ENCODE measurements at regions not wholly inside any gene's neighbourhood (a gene's known extent, or its start where the extent isn't known, plus 50 kb on each side); places are given as distances from the start of the nearest gene placed in this dataset.

- Histone ChIP-seq H3K27ac (ENCODE audit: control insufficient read depth, insufficient read depth, low read length) (no peak overlapping the region), H3K4me1 (ENCODE audit: control insufficient read depth, extremely low read depth, insufficient read depth, low read length) (no peaks in the 10 kb centered on the region), H3K4me3 (ENCODE audit: control insufficient read depth in 2 of 3, extremely low read depth in 1 of 3, insufficient read depth in 2 of 3, low read depth in 1 of 3, low read length in 3 of 3) (no peak overlapping the region), H3K27me3 (ENCODE audit: control insufficient read depth, extremely low read depth, insufficient read depth, low read length) (no peaks in the 10 kb centered on the region), H3K9me3 (ENCODE audit: control insufficient read depth, low read depth, low read length) (no peaks in the 10 kb centered on the region), H4K20me1 (ENCODE audit: control insufficient read depth, extremely low read depth, insufficient read depth, low read length) (no peaks in the 10 kb centered on the region), H3K36me3 (ENCODE audit: control insufficient read depth in 2 of 2, extremely low read depth in 1 of 2, insufficient read depth in 2 of 2, low read length in 2 of 2) (no peaks in the 10 kb centered on the region), H3K9me1 (ENCODE audit: control insufficient read depth, extremely low read depth, insufficient read depth, low read length) (no peaks in the 10 kb centered on the region), H3K79me2 (ENCODE audit: control insufficient read depth, insufficient read depth, low read length) (no peaks in the 10 kb centered on the region), H3K9ac (ENCODE audit: control insufficient read depth, extremely low read depth, insufficient read depth, low read length) (no peak overlapping the region), H2AFZ (ENCODE audit: control insufficient read depth, low read length) (no peak overlapping the region), H3K4me2 (ENCODE audit: control insufficient read depth, extremely low read depth, insufficient read depth, low read depth, low read length) (no peak overlapping the region)
- FAIRE-seq (no peak), DNase-seq (ENCODE audit: low read depth, low spot score) (no peak)
- TF ChIP-seq, protein P1, sequence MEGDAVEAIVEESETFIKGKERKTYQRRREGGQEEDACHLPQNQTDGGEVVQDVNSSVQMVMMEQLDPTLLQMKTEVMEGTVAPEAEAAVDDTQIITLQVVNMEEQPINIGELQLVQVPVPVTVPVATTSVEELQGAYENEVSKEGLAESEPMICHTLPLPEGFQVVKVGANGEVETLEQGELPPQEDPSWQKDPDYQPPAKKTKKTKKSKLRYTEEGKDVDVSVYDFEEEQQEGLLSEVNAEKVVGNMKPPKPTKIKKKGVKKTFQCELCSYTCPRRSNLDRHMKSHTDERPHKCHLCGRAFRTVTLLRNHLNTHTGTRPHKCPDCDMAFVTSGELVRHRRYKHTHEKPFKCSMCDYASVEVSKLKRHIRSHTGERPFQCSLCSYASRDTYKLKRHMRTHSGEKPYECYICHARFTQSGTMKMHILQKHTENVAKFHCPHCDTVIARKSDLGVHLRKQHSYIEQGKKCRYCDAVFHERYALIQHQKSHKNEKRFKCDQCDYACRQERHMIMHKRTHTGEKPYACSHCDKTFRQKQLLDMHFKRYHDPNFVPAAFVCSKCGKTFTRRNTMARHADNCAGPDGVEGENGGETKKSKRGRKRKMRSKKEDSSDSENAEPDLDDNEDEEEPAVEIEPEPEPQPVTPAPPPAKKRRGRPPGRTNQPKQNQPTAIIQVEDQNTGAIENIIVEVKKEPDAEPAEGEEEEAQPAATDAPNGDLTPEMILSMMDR (optimal IDR thresholded peaks at IDR 0.05 in 1 of 3, IDR thresholded peaks at IDR 0.05 in 1 of 3, conservative IDR thresholded peaks at IDR 0.05 in 1 of 3; ENCODE audit: extremely low read depth in 1 of 3, insufficient read depth in 2 of 3, low read length in 3 of 3): no peak
- no peak for TF ChIP-seq EZH2 (IDR thresholded peaks at IDR 0.05; ENCODE audit: low read length)
- dilution Hi-C loops (cut with MboI; ENCODE audit: extremely low pct_ligation_motif_present, low sequenced_read_pairs): no loop called here
Observed at GRCh38 chr10:52658112-52658511, 114.5 kb downstream of the MBL2 start.

DNA sequence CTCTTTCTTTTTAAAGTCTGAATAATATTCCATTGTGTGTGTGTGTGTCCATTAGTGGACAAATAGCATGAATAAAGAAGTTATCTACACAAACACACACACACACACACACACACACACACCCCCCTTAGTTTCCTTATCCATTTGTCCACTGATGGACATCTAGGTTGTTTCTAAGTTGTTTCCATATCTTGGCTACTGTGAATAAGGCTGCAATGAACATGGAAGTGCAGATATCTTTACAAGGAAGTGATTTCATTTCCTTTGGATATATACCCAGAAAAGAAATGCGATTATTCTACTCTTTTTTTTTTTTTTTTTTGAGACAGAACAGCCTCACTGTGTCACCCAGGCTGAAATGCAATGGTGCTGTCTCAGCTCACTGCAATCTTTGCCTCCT lies 113.5 kb downstream of the MBL2 start:
- no peaks in the 10 kb centered on the region for H3K36me3 ChIP-seq (ENCODE audit: control insufficient read depth in 2 of 2, extremely low read depth in 1 of 2, insufficient read depth in 2 of 2, low read length in 2 of 2)
- TF ChIP-seq, protein P1 (optimal IDR thresholded peaks at IDR 0.05 in 1 of 3, IDR thresholded peaks at IDR 0.05 in 1 of 3, conservative IDR thresholded peaks at IDR 0.05 in 1 of 3; ENCODE audit: extremely low read depth in 1 of 3, insufficient read depth in 2 of 3, low read length in 3 of 3): no peak
- TF ChIP-seq EZH2 (IDR thresholded peaks at IDR 0.05; ENCODE audit: low read length): no peak
- no peak overlapping the region for H2AFZ ChIP-seq (ENCODE audit: control insufficient read depth, low read length)
- no peak overlapping the region for H3K4me3 ChIP-seq (ENCODE audit: control insufficient read depth in 2 of 3, extremely low read depth in 1 of 3, insufficient read depth in 2 of 3, low read depth in 1 of 3, low read length in 3 of 3)
- H3K27ac ChIP-seq (ENCODE audit: control insufficient read depth, insufficient read depth, low read length): no peak overlapping the region
- no peak overlapping the region for H3K4me2 ChIP-seq (ENCODE audit: control insufficient read depth, extremely low read depth, insufficient read depth, low read depth, low read length)
- H3K79me2 ChIP-seq (ENCODE audit: control insufficient read depth, insufficient read depth, low read length): no peaks in the 10 kb centered on the region
- no peaks in the 10 kb centered on the region for H3K9me1 ChIP-seq (ENCODE audit: control insufficient read depth, extremely low read depth, insufficient read depth, low read length)
- no peaks in the 10 kb centered on the region for H3K27me3 ChIP-seq (ENCODE audit: control insufficient read depth, extremely low read depth, insufficient read depth, low read length)
- DNase-seq (ENCODE audit: low read depth, low spot score) (no peak), FAIRE-seq (no peak)
- dilution Hi-C loops (cut with MboI; ENCODE audit: extremely low pct_ligation_motif_present, low sequenced_read_pairs): no loop called here
- H3K4me1 ChIP-seq (ENCODE audit: control insufficient read depth, extremely low read depth, insufficient read depth, low read length): no peaks in the 10 kb centered on the region
- H3K9me3 ChIP-seq (ENCODE audit: control insufficient read depth, low read depth, low read length): no peaks in the 10 kb centered on the region
- no peaks in the 10 kb centered on the region for H4K20me1 ChIP-seq (ENCODE audit: control insufficient read depth, extremely low read depth, insufficient read depth, low read length)
- H3K9ac ChIP-seq (ENCODE audit: control insufficient read depth, extremely low read depth, insufficient read depth, low read length): no peak overlapping the region

Data from keratinocyte (primary cell).